OCI-LY1 (cell line): ENCODE measurements at regions not wholly inside any gene's neighbourhood (a gene's known extent, or its start where the extent isn't known, plus 50 kb on each side); places are given as distances from the start of the nearest gene placed in this dataset.
"Not testable (repeated sequence)": the region's sequence is repeated elsewhere in the genome, so short reads cannot be mapped to it uniquely, and the experiment has no call there.

Experiments
- H2AFZ ChIP-seq: fragments of 200-600 bp; sonication (generic), shearing (Covaris generic); 2 replicates; pipeline ENCODE4 v1.6.0; 2014; ENCODE audit warnings: antibody characterized with exemption, mild to moderate bottlenecking, low read length
- H3F3A ChIP-seq: fragments of 200-600 bp; sonication (generic), shearing (Covaris generic); 2 replicates; pipeline ENCODE4 v1.6.0; 2014; ENCODE audit warnings: mild to moderate bottlenecking, antibody characterized with exemption, low read length, moderate library complexity; ENCODE audit not compliant: insufficient read depth
- H3K27ac ChIP-seq: fragments of 200-600 bp; sonication (generic); 2 replicates; pipeline ENCODE4 v1.5.1; 2014; ENCODE audit warnings: low read length, mixed run types, mild to moderate bottlenecking, low read depth; ENCODE audit not compliant: poor library complexity, severe bottlenecking
- H3K27me3 ChIP-seq: fragments of 200-600 bp; sonication (generic); 2 replicates; pipeline ENCODE4 v1.6.0; 2014; ENCODE audit warnings: antibody characterized with exemption, mild to moderate bottlenecking, low read length, moderate library complexity; ENCODE audit not compliant: insufficient read depth
- H3K36me3 ChIP-seq: fragments of 200-600 bp; sonication (generic); 2 replicates; pipeline ENCODE4 v1.6.1; 2014; ENCODE audit warnings: mild to moderate bottlenecking, antibody characterized with exemption, low read length, moderate library complexity, mixed read lengths; ENCODE audit not compliant: insufficient read depth
- H3K4me1 ChIP-seq: fragments of 200-600 bp; sonication (generic); 2 replicates; pipeline ENCODE4 v1.5.1; 2014; ENCODE audit warnings: mild to moderate bottlenecking, low read length, moderate library complexity; ENCODE audit not compliant: insufficient read depth, severe bottlenecking
- H3K4me2 ChIP-seq: fragments of 200-600 bp; sonication (generic), shearing (Covaris generic); 2 replicates; pipeline ENCODE4 v1.6.1; 2014; ENCODE audit warnings: low read length
- H3K4me3 ChIP-seq: fragments of 200-600 bp; sonication (generic); 2 replicates; pipeline ENCODE4 v1.5.1; 2014; ENCODE audit warnings: low read length, low read depth, mild to moderate bottlenecking, mixed read lengths; ENCODE audit not compliant: poor library complexity, severe bottlenecking
- H3K79me2 ChIP-seq: fragments of 200-600 bp; shearing (Covaris generic); 2 replicates; pipeline ENCODE4 v1.6.1; 2016; ENCODE audit warnings: mixed run types, low read length, mixed read lengths; ENCODE audit not compliant: insufficient read depth
- H3K9ac ChIP-seq: fragments of 200-600 bp; sonication (generic), shearing (Covaris generic); 2 replicates; pipeline ENCODE4 v1.6.1; 2014; ENCODE audit warnings: mild to moderate bottlenecking, low read length, mixed read lengths
- H3K9me2 ChIP-seq: fragments of 200-600 bp; sonication (generic), shearing (Covaris generic); 2 replicates; pipeline ENCODE4 v1.6.1; 2014; ENCODE audit warnings: low read depth, mild to moderate bottlenecking, low read length, mixed read lengths
- H3K9me3 ChIP-seq: fragments of 200-600 bp; shearing (Covaris generic); 2 replicates; pipeline ENCODE4 v1.6.1; 2014; ENCODE audit warnings: low read length, mixed read lengths
- H4K20me1 ChIP-seq: fragments of 200-600 bp; sonication (generic), shearing (Covaris generic); 2 replicates; pipeline ENCODE4 v1.6.0; 2016; ENCODE audit warnings: mild to moderate bottlenecking, low read length; ENCODE audit not compliant: insufficient read depth
- EZH2 ChIP-seq: fragments of 200-600 bp; sonication (generic), shearing (Covaris generic); IDR thresholded peaks from 2 replicates; pipeline ENCODE4 v1.8.0; 2017; ENCODE audit warnings: borderline replicate concordance, mixed run types, mild to moderate bottlenecking, antibody characterized with exemption, low read length, moderate library complexity, mixed read lengths
- TF ChIP-seq, protein P1 (sequence below): fragments of 200-600 bp; sonication (generic), shearing (Covaris generic); IDR thresholded peaks from 2 replicates; pipeline ENCODE4 v1.5.1; 2017; ENCODE audit warnings: mild to moderate bottlenecking, antibody characterized with exemption, low read length, moderate library complexity, mixed read lengths

DNA sequence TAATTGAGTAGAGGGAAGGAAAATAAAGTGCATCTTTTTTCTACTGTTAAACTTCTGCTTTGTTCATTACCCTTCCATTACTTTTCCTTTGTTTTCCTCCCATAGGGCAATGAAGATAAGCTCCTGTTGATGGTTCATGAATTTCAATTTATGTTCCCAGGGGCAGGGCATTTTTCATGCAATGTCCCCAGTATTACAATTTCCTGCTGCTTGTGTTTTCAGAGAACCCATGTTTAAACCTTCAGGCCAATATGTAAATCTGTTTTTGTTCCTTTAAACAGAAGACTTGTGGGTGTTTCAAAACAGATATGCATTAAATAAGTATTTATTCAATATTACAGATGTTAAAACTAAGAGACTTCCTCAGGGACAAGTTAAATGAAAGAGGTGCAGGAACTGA, 834.5 kb downstream of the ZPLD1 start:
- Histone ChIP-seq H4K20me1 (no peaks in the 10 kb centered on the region), H3K9me3 (no peaks in the 10 kb centered on the region), H3K9me2 (no peaks in the 10 kb centered on the region), H3K27ac (no peak overlapping the region), H3K4me2 (no peak overlapping the region), H3K4me3 (no peak overlapping the region), H2AFZ (no peak overlapping the region), H3F3A (no peaks in the 10 kb centered on the region), H3K79me2 (no peaks in the 10 kb centered on the region), H3K4me1 (no peaks in the 10 kb centered on the region), H3K9ac (no peak overlapping the region), H3K36me3 (no peaks in the 10 kb centered on the region), H3K27me3 (no peaks in the 10 kb centered on the region)
- TF ChIP-seq EZH2, result no peak
- TF ChIP-seq, protein P1, sequence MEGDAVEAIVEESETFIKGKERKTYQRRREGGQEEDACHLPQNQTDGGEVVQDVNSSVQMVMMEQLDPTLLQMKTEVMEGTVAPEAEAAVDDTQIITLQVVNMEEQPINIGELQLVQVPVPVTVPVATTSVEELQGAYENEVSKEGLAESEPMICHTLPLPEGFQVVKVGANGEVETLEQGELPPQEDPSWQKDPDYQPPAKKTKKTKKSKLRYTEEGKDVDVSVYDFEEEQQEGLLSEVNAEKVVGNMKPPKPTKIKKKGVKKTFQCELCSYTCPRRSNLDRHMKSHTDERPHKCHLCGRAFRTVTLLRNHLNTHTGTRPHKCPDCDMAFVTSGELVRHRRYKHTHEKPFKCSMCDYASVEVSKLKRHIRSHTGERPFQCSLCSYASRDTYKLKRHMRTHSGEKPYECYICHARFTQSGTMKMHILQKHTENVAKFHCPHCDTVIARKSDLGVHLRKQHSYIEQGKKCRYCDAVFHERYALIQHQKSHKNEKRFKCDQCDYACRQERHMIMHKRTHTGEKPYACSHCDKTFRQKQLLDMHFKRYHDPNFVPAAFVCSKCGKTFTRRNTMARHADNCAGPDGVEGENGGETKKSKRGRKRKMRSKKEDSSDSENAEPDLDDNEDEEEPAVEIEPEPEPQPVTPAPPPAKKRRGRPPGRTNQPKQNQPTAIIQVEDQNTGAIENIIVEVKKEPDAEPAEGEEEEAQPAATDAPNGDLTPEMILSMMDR, result no peak

DNA sequence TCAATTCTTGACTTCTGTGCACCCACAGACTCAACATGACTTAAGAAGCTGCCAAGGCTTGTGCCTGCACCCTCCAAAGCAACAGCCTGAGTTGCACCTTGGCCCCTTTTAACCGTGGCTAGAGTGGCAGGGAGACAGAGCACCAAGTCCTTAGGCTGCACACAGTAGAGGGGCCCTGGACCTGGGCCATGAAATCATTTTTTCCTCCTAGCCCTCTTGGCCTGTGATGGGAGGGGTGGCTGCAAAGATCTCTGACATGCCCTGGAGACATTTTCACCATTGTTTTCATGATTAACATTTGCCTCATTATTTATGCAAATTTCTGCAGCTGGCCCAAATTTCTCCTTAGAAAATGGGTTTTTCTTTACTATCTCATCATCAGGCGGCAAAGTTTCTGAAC, 836.8 kb downstream of the ZPLD1 start:
- Histone ChIP-seq H3K4me2 (no peak overlapping the region), H3F3A (no peaks in the 10 kb centered on the region), H2AFZ (no peak overlapping the region), H3K9ac (no peak overlapping the region), H3K27ac (no peak overlapping the region), H3K79me2 (no peaks in the 10 kb centered on the region), H3K36me3 (no peaks in the 10 kb centered on the region), H3K4me1 (no peaks in the 10 kb centered on the region), H3K9me2 (no peaks in the 10 kb centered on the region), H3K27me3 (no peaks in the 10 kb centered on the region), H4K20me1 (no peaks in the 10 kb centered on the region), H3K4me3 (no peak overlapping the region), H3K9me3 (no peaks in the 10 kb centered on the region)
- TF ChIP-seq, protein P1, result no peak
- TF ChIP-seq EZH2, result no peak

DNA sequence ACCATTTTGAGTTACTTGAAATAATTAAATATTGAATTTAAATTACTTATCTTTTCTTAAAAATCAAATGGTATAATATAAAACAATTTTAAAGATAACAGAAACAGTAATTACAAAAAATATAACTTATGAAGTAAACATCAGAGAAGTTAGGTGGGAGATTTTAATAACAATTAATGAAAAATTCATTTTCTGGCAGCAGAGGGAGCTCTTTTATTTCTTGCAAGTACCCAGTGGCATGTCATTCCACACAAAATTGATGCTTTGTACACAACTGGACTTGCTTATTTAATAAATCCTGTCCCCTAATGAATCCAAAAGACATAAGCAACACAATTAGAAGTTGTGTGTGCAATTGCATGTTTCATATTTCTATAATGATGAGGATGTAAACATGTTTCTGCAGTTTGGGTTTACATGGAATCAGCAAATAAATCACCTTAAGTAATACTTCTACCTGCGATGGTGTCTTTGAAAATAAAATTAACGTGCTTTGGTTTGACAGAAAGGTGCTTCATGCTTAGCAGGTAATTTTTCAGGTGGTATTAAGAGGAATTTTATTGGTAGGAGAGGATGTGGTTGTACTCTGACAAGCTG, 861.3 kb downstream of the ZPLD1 start:
- Histone ChIP-seq H3K27ac (no peak overlapping the region), H3F3A (no peaks in the 10 kb centered on the region), H3K9me2 (no peaks in the 10 kb centered on the region), H3K4me1 (no peaks in the 10 kb centered on the region), H3K4me2 (no peak overlapping the region), H3K9me3 (no peaks in the 10 kb centered on the region), H3K27me3 (no peaks in the 10 kb centered on the region), H2AFZ (no peak overlapping the region), H3K9ac (no peak overlapping the region), H3K36me3 (no peaks in the 10 kb centered on the region), H3K79me2 (no peaks in the 10 kb centered on the region), H3K4me3 (no peak overlapping the region), H4K20me1 (no peaks in the 10 kb centered on the region)
- TF ChIP-seq, protein P1, result peak; percentile 43
- no peak for TF ChIP-seq EZH2

DNA sequence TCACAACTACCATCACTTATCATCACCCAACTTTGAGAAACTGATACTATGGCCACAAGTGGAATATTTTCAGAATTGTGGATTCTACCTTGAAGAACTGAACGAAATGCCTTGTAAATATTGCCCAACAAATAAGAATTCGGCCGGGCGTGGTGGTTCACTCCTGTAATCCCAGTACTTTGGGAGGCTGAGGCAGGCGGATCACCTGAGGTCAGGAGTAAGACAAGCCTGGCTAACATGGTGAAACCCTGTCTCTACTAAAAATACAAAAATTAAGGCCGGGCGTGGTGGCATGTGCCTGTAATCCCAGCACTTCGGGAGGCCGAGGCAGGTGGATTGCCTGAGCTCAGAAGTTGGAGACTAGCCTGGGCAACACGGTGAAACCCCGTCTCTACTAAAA, 862.7 kb downstream of the ZPLD1 start:
- not testable (repeated sequence) for H4K20me1 ChIP-seq, H3K36me3 ChIP-seq, H3K9me2 ChIP-seq, H3K9me3 ChIP-seq, H3K9ac ChIP-seq, H3K4me3 ChIP-seq, H3K27me3 ChIP-seq, H3K27ac ChIP-seq, H3K4me2 ChIP-seq, H3K4me1 ChIP-seq, H3K79me2 ChIP-seq, H3F3A ChIP-seq, H2AFZ ChIP-seq
